ENCODE measurements at regions not wholly inside any gene's neighbourhood (a gene's known extent, or its start where the extent isn't known, plus 50 kb on each side); places are given as distances from the start of the nearest gene placed in this dataset.
A peak's percentile ranks its signal among the peaks of the same experiment; 100 is the strongest.

DNA sequence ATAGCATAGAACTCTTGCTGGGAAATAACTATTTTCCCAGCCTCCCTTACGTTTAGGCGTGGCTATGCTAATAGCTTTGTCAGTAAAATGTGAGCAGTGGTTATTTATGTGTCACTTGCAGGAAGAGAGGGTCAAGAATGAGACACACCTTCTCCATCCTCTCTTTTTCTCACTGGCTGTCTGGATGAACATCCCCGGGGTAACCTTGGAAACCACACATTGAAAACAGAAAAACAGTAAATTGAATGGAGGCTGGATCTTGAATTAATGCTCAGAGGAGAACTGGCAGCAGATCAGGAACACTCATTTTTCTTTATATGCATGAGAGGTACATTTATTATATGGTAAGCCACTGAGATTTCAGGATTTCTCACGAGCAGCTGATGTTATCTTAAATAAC lies 127.6 kb downstream of the DNAJB9 start:
- no peak for DNase-seq (ENCODE audit: low read depth)

DNA sequence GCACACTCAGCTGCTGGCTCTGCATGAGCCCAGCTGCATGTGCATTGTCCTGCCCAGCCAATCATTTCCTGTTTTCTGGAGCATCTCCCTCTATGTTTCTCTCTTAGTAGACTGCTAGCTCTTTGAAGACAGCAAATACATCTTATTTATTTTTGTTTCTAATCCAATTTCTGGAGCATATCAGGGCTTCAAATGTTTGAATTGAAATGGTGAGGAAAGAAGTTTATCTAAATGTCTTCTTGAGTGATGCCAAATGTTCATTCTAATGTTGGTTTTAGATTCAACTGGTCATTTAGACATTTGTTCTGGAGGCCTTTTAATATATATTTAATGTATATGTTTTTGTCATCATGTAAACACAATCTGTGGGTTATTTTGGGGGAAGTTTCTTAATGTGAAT lies 141.9 kb downstream of the DNAJB9 start:
- DNase-seq (ENCODE audit: low read depth): no peak

DNA sequence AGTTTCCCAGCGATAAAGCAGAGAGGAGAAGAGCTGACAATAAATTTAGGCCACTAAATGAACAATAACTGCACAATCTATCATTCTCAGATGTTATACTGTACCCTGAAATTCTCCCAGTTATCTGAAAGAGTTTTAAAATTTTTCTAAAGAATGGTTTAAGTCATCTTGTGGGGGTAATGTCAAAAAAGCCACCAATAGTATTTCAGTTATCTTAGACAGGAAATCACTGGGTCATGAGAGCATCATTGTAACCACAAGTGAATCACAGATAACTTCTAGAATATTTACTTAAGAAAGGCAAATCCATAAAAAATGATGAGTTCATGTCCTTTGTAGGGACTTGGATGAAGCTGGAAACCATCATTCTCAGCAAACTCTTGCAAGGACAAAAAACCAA lies 147.1 kb downstream of the DNAJB9 start:
- no peak for DNase-seq (ENCODE audit: low read depth)

DNA sequence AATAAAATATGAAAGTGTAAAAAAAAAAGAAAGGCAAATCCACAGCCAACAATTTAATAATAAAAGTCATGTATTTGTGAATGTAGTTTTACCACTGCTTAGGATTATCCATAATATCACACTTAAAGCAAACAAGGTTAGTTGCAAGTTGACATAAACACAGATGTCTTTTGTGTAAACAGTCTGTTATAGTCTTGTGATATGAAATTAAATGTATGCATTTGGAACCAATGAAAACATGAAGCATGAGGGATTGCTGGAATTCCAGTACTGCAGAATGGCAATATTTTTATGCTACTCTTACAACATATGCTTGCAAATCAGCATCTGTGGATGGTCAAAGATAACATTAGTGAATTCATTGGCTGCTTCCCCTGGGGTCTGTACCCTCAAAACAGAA lies 148.1 kb downstream of the DNAJB9 start:
- no peak for DNase-seq (ENCODE audit: low read depth)

DNA sequence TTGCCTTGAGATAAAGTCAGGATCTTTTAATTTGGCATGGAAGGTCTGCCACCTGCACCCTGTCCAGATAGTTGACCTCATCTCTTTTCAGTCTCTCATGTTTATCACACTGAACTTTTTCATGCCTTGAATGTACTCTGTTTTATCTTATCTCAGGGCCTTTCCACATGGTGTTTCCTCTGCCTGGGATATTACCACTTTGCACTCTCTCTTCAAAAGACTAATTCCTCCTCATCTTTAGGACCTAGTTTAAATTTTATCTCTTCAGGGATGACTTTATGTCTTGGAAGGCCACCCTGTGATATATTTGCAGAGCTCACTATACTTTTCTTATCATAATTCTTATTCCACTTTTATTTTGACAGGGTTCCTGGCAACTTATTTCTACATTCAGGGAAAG lies 150.0 kb downstream of the DNAJB9 start:
- no peak for DNase-seq (ENCODE audit: low read depth)

DNA sequence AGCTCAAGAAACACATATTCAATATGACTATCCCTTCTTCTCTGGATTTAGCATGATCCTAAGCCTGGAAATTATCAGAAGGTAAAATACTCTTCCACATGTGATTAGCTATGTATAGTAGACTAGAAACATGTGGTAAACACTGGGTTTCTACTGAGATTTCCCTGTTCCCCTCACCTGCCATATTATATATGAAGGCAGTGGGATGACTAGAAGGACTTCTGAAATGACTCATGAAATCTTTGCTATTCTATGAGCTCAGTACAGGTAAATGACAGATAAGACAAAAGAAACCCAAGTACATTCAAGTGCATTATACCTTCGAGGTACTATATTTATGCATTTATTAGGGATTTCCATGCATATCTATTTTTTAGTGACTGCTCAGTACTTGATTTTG lies 152.9 kb downstream of the DNAJB9 start:
- no peak for DNase-seq (ENCODE audit: low read depth)

DNA sequence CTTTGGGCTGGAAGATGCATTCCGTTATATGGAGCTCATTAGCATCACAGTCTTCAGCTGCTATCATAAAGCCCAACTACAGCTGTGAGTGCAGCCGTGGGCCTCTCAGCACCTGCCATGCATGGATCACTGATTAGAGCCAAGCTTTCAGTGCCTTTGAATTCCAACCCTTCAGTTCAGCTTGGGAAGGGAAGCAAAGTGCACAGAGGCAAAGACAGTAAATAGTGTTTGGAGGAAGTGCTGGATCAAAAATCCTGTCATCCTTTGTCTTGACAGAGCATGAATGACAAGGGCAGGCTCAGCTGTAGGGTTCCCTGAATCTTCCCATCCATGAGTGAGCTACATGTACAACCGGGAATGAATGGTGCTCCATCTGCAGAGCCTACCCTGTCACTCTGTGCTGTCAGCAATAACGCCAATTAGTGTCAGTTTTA lies 153.7 kb downstream of the DNAJB9 start:
- DNase-seq (ENCODE audit: low read depth): no peak

DNA sequence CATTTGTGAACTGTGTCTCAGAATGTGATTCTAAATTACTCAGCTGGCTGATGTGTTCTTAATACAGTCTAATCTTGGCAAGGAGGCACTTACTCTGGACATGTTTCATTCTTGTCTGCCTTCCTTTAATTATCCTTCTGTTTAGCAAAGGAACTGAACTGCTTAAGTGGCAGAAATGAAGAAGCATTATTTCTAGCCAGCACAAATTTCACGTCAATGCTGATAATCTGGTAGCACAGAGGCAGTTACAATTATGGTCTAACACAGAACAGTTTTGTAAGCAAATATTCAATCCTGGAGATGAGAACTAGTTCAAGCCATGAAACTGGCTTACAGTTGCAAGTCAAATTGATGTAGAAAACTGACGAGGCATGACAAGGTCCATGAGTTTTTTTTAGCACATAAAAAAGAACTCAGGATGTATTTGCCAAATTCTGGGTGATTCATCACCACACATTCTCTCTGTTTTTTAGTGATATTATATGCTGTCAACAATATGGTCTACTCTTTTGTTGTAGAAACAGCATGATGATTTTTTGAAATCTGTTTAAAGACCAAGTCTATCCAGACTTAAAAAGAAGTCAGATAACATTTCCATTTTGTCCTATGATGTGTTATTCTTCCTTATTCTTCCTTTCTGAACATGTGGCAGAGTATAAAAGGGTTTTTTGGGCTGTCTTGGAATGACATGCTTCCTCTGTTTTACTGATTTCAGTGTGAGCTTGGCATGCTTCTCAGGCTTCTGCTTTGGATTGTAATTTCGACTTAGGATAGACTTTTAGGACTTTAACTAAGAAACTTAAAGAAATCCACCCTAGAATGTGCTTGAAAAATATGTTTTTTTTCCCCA lies 154.8 kb downstream of the DNAJB9 start:
- DNase-seq (ENCODE audit: low read depth): no peak

DNA sequence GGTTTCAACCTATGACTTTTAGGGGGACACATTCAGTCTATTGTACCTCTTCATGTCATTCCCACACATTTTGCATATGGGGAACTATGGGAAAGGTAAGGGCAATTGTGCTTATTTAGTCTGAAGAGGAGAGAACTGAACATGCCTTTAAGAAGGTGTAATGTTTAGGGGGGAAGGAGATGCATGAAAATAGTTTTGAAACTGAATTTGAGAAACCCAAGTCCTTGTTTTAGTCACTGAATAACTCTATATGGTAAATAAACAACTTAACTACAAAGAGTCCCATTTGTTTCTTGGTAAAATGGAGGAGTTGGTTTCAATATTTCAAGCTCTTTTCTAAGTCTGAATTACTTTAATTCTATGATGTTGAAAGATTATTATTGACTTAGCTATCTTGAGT lies 166.1 kb downstream of the DNAJB9 start:
- no peak for DNase-seq (ENCODE audit: low read depth)

DNA sequence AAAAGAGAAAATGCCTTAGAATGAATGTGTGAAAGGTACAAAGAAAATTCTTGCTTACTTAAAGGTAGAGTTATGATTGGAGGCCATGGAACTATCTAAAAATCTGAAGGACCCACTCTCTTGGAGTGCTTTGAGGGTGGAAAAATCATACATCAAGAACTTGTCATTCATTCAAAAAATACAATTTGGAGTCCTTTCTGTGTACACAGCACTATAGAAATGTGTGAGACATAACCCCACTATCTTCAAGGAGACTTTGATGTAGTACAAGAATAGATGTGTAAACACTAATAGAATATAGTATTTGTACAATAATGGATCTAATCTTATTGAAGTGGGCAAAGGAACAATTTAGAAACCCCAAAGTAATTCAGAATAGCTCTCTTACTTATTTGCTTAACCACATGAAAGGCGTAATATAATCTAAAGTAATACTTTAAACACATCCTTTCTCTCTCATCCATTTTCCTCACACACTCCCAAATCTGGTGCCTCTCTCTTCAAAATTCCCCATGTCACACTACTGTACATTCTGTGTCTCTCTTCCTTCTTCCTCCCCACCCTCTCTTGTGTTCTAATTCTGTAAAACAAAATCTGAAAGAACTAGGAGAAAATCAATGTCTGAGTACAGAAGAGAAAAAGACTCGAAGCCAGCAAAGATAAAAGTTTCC lies 166.7 kb downstream of the DNAJB9 start:
- no peak for DNase-seq (ENCODE audit: low read depth)

DNA sequence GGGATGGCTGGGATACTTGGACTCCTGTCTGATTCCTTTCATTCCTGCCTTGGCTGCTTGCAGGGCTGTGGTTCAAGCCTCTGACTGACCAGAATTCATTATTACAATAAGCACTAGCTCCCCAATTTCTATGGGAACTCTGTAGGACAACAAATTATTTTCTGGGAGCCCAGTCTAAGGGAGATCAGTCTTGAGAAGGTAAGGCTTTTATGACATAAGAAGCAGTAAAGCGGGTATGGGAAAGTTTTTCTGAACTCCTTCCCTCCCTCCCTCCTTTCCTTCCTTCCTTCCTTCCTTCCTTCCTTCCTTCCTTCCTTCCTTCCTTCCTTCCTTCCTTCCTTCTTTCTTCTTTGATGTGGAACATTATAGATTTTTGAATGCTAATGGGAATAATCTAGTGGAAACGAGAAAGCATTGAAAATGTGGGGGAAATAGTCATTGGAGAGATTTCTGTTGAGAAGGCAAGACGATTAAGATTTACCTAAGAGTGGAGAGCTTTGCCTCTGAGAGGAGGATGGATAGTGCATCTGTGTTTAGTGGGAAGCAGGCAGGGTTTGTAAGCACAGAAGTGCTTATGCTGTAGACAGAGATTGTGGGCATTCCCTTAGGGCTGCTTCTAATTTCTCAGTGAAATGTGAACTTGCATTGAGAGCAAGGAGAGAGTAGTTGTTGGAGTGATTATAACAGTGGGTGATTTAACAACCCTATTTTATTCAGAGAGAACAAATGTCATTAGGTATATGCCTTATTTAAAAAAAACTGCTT lies 201.5 kb downstream of the DNAJB9 start:
- DNase-seq (ENCODE audit: low read depth): no peak

DNA sequence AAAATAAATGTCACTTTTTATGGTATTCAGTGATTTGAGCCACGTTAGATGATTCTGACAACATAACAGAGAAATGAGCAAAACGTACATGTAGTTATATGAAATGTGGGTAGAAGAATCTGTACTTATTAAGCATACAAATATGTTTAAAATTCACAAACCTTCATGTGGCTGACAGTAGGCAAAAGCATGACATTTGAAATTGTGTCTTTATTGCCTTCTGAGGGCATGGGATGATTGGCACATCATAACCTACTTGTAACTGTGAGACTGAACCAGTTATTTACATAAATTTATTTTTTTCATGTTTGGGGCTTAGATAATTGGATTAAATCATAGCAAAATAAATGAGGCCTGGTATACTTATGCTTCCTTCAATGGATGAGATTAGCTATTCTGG lies 202.2 kb downstream of the DNAJB9 start:
- no peak for DNase-seq (ENCODE audit: low read depth)

DNA sequence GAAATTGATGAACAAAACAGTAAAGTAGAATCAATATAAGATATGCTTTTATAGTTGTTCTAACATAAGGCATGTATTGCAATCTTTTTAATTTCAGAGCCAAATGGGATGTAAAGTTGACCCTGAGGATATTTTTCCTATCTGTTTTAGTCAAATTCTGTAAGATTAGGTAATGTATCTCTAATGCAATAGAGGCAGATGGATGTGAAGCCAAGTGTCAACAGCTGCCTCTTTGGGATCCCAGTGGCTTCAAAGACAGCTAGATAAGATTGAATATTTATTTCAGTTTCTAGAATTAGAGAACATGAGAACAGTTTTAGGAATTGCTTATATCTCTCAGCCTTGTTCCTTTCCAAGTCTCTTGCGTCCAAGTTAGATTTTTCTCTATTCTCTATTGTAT lies 208.3 kb downstream of the DNAJB9 start:
- no peak for DNase-seq (ENCODE audit: low read depth)

DNA sequence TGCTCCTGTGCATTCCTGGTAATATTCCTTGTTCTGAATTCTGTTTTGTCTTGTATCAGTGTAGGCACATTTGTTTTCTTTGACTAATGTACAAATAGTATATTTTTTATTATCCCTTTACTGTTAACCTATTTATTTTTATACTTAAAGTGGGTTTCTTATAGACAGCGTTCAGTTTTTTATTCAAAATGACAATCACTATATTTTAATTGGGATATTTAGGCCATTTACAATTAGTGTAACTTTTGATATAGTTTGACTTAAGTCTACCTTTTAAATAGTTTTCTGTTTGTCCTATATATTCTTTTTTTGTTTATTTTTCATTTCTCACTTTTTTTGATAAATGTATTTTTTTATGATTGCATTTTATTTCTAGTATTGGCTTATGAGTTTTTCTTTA lies 219.8 kb downstream of the DNAJB9 start:
- no peak for DNase-seq (ENCODE audit: low read depth)

DNA sequence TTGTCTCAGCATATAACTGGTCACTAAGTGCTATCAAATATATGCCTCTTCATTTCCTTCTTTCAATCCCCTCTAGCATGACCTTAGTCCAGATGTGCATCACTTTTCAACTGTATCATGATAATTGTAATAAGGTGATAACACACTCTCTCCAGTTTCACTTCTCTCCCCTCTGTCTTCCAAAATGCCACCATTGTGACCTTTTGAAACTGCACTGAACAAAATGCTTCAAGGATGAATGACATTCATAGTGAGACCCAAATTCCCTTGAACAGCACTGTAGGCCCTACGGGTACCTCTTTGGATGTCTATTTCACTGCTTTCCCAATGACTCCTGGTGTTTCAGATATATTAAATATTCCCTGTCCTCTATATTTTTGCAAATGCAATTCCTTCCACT lies 224.8 kb downstream of the DNAJB9 start:
- no peak for DNase-seq (ENCODE audit: low read depth)

DNA sequence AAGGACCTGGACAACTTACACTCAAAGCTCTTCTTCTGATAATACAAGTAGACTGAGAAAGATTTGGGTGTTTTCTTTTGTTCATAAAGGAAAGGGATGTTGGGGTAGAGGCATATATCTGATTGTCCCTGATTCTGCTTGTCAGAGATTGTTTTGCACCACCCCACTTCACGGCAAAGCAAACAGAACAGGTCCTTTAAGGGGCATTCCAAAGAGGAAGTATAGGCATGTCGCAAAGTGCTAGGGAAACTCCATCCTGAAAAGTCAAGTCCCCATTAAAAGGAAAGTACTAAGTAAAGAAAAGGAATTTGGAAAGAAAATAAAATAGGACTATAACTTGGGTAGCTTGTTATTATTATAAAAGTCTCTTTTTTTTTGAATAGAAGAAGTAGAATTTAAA lies 233.0 kb downstream of the DNAJB9 start:
- DNase-seq (ENCODE audit: low read depth): no peak

DNA sequence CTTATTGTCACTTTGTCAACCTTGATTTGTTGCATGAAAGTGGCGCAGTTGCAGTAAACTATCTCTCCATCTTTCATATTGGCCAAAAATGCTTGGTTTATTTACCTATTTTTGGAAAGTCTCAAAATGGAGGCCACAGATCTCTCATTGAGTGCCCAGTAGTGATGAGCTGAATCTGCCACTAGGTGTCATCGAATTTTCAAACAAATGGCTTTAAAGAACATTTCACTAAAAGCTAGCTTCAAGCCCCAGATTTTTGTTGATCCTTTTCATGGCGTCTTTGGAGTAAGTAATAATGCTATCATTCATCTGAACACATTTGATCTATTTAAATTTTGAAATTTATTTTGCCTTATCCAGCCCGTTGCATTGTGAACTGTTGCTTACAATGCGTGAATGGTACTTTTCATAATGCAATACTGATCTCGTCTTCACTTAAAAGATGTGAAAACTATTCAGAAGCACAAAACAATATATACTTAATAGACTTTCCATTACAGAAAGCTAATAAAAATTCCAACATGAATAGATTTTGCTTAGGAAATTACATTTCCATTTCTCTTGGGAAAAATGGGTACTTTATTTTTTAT lies 236.2 kb downstream of the DNAJB9 start:
- DNase-seq (ENCODE audit: low read depth): peak; percentile 7

DNA sequence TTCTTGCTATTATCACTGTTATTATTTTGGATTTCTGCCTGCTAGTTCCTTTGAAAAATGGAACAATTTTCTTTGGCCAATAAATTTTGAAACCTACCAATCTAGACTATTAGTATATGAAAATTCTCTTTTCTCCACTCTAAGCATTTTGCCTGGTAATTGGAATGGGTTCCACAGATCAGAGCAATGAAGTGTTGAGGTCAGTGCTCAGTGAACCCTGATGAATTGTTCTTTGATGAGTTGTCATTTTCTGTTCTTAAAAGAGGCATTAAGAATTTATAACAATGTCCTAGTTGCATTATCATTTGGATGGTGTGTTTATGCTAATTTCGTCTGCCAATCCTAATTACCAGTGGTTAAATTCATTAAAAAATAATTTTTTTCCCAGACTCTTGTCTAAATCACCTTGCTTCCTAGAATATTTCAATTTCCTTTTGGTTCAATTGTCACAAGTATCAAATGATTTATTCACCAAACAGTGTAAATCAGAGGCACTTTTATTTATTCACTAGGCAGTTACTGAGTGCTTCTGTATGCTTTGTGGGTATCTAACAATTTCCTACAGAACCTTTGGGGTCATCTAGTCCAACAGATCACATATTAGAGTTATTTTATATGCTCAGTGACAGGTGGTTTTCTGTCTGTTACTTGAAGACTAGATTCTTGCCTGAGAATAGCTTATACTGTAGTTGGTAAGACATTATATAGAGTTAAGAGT lies 239.0 kb downstream of the DNAJB9 start:
- DNase-seq (ENCODE audit: low read depth): no peak

DNA sequence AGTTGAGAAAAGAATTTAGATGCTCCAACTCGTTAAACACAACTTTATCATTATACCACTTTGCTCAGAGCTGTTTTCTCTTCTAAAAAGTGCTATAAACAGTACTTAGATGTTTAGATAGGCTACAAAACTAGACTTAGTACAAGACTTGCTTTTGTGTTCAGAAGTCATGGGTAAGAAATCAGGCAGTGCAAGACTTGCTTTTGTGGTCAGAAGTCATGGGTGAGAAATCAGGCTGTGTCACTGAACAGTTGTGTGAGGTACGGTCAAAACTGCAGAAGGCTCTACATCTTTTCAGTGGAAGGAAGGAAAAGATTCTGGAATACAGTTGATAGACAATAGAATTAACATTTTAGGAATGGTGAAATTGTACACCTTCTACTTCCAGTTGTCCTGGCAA lies 239.7 kb downstream of the DNAJB9 start:
- DNase-seq (ENCODE audit: low read depth): no peak

DNA sequence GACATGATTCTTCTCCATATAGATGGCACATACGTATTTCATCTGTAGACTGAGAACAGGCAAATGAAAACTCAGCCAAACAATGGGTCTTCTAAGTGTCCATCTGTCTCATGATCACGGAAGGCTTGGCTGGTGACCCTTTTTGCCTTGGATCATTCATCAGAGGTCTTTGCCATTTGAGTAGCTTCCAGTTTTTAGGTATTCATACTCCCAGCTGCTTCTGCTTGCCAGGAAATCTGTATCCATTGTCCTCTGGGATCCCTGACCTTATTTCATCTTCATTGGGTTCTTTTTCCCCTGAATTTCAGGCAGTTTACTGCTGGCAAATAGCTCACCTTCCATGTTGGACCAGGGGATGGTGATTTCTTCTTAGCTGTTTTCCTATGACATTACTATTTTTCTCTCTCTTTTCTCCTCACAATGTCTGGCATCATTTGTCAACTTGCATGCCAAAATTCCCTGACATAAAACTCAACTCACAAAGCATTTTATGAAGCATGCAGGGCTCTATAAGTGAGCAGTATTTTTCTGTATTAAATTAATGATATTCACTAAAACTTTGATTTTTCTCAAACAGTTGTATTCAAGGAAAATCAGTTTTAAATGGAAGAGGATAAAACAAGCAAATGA lies 241.2 kb downstream of the DNAJB9 start:
- no peak for DNase-seq (ENCODE audit: low read depth)

Data from RPMI7951 (cell line).